Trophoblast cell (in vitro differentiated cells and primary cell): ENCODE measurements at regions not wholly inside any gene's neighbourhood (a gene's known extent, or its start where the extent isn't known, plus 50 kb on each side); places are given as distances from the start of the nearest gene placed in this dataset.
A peak's percentile ranks its signal among the peaks of the same experiment; 100 is the strongest.
"Not testable (repeated sequence)": the region's sequence is repeated elsewhere in the genome, so short reads cannot be mapped to it uniquely, and the experiment has no call there.

Source experiments
- DNase-seq, 2 donors: peaks; one replicate each; pipeline ENCODE4 v3.0.0-alpha.2; 2016
- H2AFZ ChIP-seq: 2 replicates; pipeline ENCODE4 v1.6.1; 2013; ENCODE audit warnings: low read length, moderate library complexity, mild to moderate bottlenecking; ENCODE audit not compliant: insufficient read depth, poor library complexity
- H2AK5ac ChIP-seq: 2 replicates; pipeline ENCODE4 v1.6.1; 2013; ENCODE audit warnings: mild to moderate bottlenecking, low read length
- H2BK120ac ChIP-seq: 2 replicates; pipeline ENCODE4 v1.6.1; 2013; ENCODE audit warnings: low read length, mild to moderate bottlenecking, moderate library complexity; ENCODE audit not compliant: insufficient read depth, poor library complexity
- H2BK12ac ChIP-seq: 2 replicates; pipeline ENCODE4 v1.6.1; 2013; ENCODE audit warnings: mild to moderate bottlenecking, low read length, moderate library complexity
- H2BK5ac ChIP-seq: 2 replicates; pipeline ENCODE4 v1.6.1; 2013; ENCODE audit warnings: low read length, low read depth, moderate library complexity, mild to moderate bottlenecking; ENCODE audit not compliant: poor library complexity
- H3K14ac ChIP-seq: 2 replicates; pipeline ENCODE4 v1.6.1; 2013; ENCODE audit warnings: mild to moderate bottlenecking, low read length
- H3K18ac ChIP-seq: 2 replicates; pipeline ENCODE4 v1.6.1; 2013; ENCODE audit warnings: mild to moderate bottlenecking, low read length
- H3K23ac ChIP-seq: 2 replicates; pipeline ENCODE4 v1.6.1; 2013; ENCODE audit warnings: low read length
- H3K27ac ChIP-seq: 2 replicates; pipeline ENCODE4 v1.5.1; 2013; ENCODE audit warnings: low read depth, mild to moderate bottlenecking, inconsistent platforms, low read length, moderate library complexity
- H3K27me3 ChIP-seq: 2 replicates; pipeline ENCODE4 v1.6.1; 2013; ENCODE audit warnings: inconsistent platforms, mild to moderate bottlenecking, low read length, moderate library complexity; ENCODE audit not compliant: insufficient read depth
- H3K36me3 ChIP-seq, 2 experiments: 1 replicate in 1 of 2; 2 replicates in 1 of 2; pipeline ENCODE4 v1.6.1; 2013; ENCODE audit warnings: low read length in 2 of 2, mild to moderate bottlenecking in 2 of 2, moderate library complexity in 1 of 2; ENCODE audit not compliant: insufficient read depth in 2 of 2, control insufficient read depth in 1 of 2
- H3K4ac ChIP-seq: 2 replicates; pipeline ENCODE4 v1.6.1; 2013; ENCODE audit warnings: low read depth, mild to moderate bottlenecking, low read length, moderate library complexity
- H3K4me1 ChIP-seq, 2 experiments: 1 replicate in 1 of 2; 2 replicates in 1 of 2; pipeline ENCODE4 v1.6.1; 2013; ENCODE audit warnings: low read length in 2 of 2, mild to moderate bottlenecking in 2 of 2, moderate library complexity in 1 of 2; ENCODE audit not compliant: insufficient read depth in 2 of 2, control insufficient read depth in 1 of 2
- H3K4me2 ChIP-seq: 2 replicates; pipeline ENCODE4 v1.6.1; 2013; ENCODE audit warnings: inconsistent platforms, mild to moderate bottlenecking, low read length, moderate library complexity
- H3K4me3 ChIP-seq: 2 replicates; pipeline ENCODE4 v1.5.1; 2013; ENCODE audit warnings: mild to moderate bottlenecking, low read depth, low read length, inconsistent platforms
- H3K79me1 ChIP-seq: one replicate; pipeline ENCODE4 v1.6.1; 2013; ENCODE audit warnings: low read length
- H3K79me2 ChIP-seq: 2 replicates; pipeline ENCODE4 v1.6.1; 2013; ENCODE audit warnings: low read length, mild to moderate bottlenecking; ENCODE audit not compliant: control insufficient read depth, insufficient read depth, poor library complexity
- H3K9ac ChIP-seq: 2 replicates; pipeline ENCODE4 v1.6.1; 2013; ENCODE audit warnings: mild to moderate bottlenecking, low read length
- H3K9me3 ChIP-seq: 2 replicates; pipeline ENCODE4 v1.6.1; 2013; ENCODE audit warnings: low read depth, mild to moderate bottlenecking, control low read depth, inconsistent platforms, low read length; ENCODE audit not compliant: insufficient read depth
- H4K12ac ChIP-seq: 2 replicates; pipeline ENCODE4 v1.6.1; 2013; ENCODE audit warnings: low read depth, mild to moderate bottlenecking, low read length, moderate library complexity
- H4K8ac ChIP-seq: 2 replicates; pipeline ENCODE4 v1.6.1; 2013; ENCODE audit warnings: low read depth, mild to moderate bottlenecking, low read length, moderate library complexity
- H4K91ac ChIP-seq: one replicate; pipeline ENCODE4 v1.6.1; 2013; ENCODE audit warnings: low read depth, mild to moderate bottlenecking, low read length, moderate library complexity
- WGBS: extraction: QIAGEN DNeasy Blood & Tissue Kit; methylation state at CpG from one replicate; pipeline ENCODE4 v1.1.7; 2013; ENCODE audit warnings: missing lambda C conversion rate; ENCODE audit not compliant: insufficient read length, insufficient coverage; ENCODE audit errors: extremely low coverage; 5-methylcytosine and 5-hydroxymethylcytosine counted together

DNA sequence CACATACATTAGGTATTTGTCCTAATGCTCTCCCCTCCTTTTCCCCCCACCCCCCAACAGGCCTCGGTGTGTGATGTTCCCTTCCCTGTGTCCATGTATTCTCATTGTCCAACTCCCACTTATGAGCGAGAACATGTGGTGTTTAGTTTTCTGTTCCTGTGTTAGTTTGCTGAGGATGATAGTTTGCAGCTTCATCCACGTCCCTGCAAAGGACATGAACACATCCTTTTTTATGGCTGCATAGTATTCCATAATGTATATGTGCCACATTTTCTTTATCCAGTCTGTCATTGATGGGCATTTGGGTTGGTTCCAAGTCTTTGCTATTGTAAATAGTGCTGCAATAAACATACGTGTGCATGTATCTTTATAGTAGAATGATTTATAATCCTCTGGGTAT, 171.0 kb downstream of the HMHB1 start:
- not testable (repeated sequence) for H3K79me1 ChIP-seq, H3K14ac ChIP-seq, H3K9ac ChIP-seq, H3K4me1 ChIP-seq, H2BK12ac ChIP-seq, H3K4me2 ChIP-seq, H3K4ac ChIP-seq, DNase-seq, H3K4me3 ChIP-seq, H2BK120ac ChIP-seq, H3K18ac ChIP-seq, H2BK5ac ChIP-seq, H4K12ac ChIP-seq, H3K36me3 ChIP-seq, H2AFZ ChIP-seq, H3K9me3 ChIP-seq, H3K23ac ChIP-seq, H2AK5ac ChIP-seq, H4K91ac ChIP-seq, H4K8ac ChIP-seq, H3K79me2 ChIP-seq, H3K27ac ChIP-seq, H3K27me3 ChIP-seq
- WGBS, result no CpG with 5 or more reads among the region's 4 CpGs

DNA sequence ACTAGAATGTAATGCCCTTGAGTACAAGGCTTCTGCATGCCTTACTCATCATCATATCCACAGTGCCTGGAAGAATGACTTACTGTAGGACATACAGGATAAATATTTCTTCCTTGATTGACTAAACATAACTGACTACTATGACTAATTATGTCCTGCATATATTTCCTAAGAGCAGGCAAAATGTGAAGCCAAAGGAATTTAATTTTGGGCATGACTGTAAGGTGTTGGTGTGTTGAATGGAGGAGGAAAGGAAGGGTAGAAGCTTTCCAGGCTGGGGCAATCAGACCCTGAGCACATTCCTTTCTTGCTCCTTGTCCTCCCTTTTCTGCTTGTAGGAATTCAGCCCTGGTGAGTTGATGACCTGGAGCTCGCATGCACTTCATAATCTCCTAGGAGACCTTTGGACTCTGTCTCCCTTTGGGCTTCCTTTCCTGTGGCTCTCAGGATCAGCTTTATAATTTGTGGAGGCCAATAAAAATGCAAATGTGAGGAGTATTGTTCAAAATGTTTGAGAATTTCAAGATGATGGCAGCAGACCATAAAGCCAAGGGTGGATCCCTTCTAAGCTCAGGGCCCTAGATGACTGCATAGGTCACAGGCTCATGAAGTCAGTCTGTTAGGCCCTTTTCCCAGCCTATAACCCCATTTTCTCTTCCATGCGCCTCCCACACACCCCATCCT, 174.0 kb downstream of the HMHB1 start:
- Histone ChIP-seq H3K4ac (no peak overlapping the region), H3K27me3 (no peaks in the 10 kb centered on the region), H3K14ac (peak overlapping the region; percentile 44), H4K91ac (peak overlapping the region; percentile 80), H3K4me1 (peaks cover 5 to 9% of the 10 kb centered on the region in 2 experiments), H3K4me2 (no peak overlapping the region), H3K27ac (no peak overlapping the region), H3K79me1 (peaks cover 4% of the 10 kb centered on the region), H2BK5ac (peak overlapping the region; percentile 53), H3K23ac (no peak overlapping the region), H2BK12ac (peak overlapping the region; percentile 91), H2BK120ac (no peak overlapping the region), H4K12ac (peak overlapping the region; percentile 25), H3K79me2 (peaks cover 2% of the 10 kb centered on the region), H3K9ac (no peak overlapping the region), H3K4me3 (no peak overlapping the region), H3K9me3 (no peaks in the 10 kb centered on the region), H2AK5ac (peak overlapping the region; percentile 65), H3K18ac (peak overlapping the region; percentile 51), H3K36me3 (no peaks in the 10 kb centered on the region), H2AFZ (no peak overlapping the region), H4K8ac (peak overlapping the region; percentile 76)
- no peak for DNase-seq
- no CpG with 5 or more reads among the region's 2 CpGs for WGBS

DNA sequence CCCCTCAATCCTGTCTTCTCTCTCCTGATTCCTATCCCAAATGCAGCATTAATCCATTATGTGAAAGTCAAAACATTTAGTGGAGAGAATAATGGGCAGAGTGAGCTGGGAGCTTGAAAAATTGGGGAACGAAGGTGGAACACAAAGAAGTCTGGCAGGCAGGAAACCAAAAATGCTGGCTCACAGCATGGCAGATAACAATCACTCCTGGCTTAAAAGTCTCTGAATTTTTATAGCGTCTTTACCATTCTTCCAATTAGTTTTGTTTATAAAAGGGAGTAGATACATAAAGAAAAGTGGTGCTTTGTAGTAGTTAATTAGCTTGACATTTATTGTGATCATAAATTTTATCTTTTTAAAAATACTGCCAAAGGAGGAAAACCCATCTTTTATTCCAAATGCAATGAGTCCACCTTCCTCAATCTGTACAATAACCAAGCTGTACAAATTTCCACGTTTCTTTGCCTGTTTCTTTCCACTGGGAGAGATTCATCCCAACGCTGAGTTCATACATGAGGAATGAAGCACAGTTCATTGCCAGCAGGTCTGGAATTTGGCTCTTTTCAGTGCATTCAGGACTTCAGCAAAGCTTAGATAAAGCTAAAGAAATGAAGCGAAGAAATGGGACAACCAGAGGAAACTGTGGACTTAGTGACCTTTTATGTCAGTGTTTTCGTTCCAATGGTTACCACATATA, 174.7 kb downstream of the HMHB1 start:
- Histone ChIP-seq H3K36me3 (no peaks in the 10 kb centered on the region), H3K4me2 (no peak overlapping the region), H3K79me1 (peaks cover 4% of the 10 kb centered on the region), H4K12ac (peak overlapping the region; percentile 25), H4K8ac (peak overlapping the region; percentile 76), H3K27ac (no peak overlapping the region), H3K79me2 (peaks cover 2% of the 10 kb centered on the region), H2AFZ (no peak overlapping the region), H2BK12ac (peak overlapping the region; percentile 91), H3K23ac (no peak overlapping the region), H3K9ac (no peak overlapping the region), H4K91ac (peak overlapping the region; percentile 80), H3K4me3 (no peak overlapping the region), H3K4ac (no peak overlapping the region), H3K18ac (peak overlapping the region; percentile 51), H3K14ac (peak overlapping the region; percentile 44), H2BK120ac (no peak overlapping the region), H2BK5ac (peak overlapping the region; percentile 53), H3K27me3 (no peaks in the 10 kb centered on the region), H3K4me1 (peaks cover 5 to 9% of the 10 kb centered on the region in 2 experiments), H3K9me3 (no peaks in the 10 kb centered on the region), H2AK5ac (peak overlapping the region; percentile 65)
- WGBS, result no CpG with 5 or more reads among the region's 6 CpGs
- peak in 1 of 2 donors; percentile 11 for DNase-seq

DNA sequence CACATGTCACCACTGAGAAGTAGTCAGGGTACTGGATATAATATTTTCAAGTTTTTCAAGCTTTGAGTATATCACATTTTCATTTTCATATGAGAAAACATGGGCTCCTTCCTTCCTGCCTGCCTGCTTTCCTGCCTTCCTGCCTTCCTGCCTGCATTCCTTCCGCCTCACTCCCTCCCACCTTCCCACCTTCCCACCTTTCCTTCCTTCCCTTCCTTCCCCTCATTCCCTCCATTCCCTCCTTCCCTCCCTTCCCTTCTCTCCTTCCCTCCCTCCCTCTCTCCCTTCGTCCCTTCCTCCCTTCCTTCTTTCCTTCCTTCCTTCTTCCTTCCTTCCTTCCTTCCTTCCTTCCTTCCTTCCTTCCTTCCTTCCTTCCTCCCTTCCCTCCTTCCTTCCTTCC, 175.3 kb downstream of the HMHB1 start:
- no peak overlapping the region for H2AFZ ChIP-seq
- H3K79me2 ChIP-seq, result peaks cover 2% of the 10 kb centered on the region
- H3K9ac ChIP-seq, result no peak overlapping the region
- H3K4me2 ChIP-seq, result no peak overlapping the region
- H4K91ac ChIP-seq, result no peak overlapping the region
- H3K79me1 ChIP-seq, result peaks cover 4% of the 10 kb centered on the region
- H3K36me3 ChIP-seq, result no peaks in the 10 kb centered on the region
- no peak overlapping the region for H2BK5ac ChIP-seq
- H3K4ac ChIP-seq, result no peak overlapping the region
- no peak overlapping the region for H2AK5ac ChIP-seq
- no peak overlapping the region for H3K18ac ChIP-seq
- H2BK120ac ChIP-seq, result no peak overlapping the region
- H4K12ac ChIP-seq, result no peak overlapping the region
- peaks cover 5 to 9% of the 10 kb centered on the region in 2 experiments for H3K4me1 ChIP-seq
- H3K14ac ChIP-seq, result no peak overlapping the region
- no peak overlapping the region for H4K8ac ChIP-seq
- no peak overlapping the region for H2BK12ac ChIP-seq
- H3K4me3 ChIP-seq, result no peak overlapping the region
- H3K27me3 ChIP-seq, result no peaks in the 10 kb centered on the region
- DNase-seq, result no peak
- no peak overlapping the region for H3K23ac ChIP-seq
- H3K27ac ChIP-seq, result no peak overlapping the region
- 100% methylated on average over 2 of the region's 2 CpGs for WGBS
- H3K9me3 ChIP-seq, result no peaks in the 10 kb centered on the region
